ENCODE measurements at regions not wholly inside any gene's neighbourhood (a gene's known extent, or its start where the extent isn't known, plus 50 kb on each side); places are given as distances from the start of the nearest gene placed in this dataset.

- no peak overlapping the region for H3K4me3 ChIP-seq (ENCODE audit: low read length)
- H3K9me2 ChIP-seq (replicated peaks; ENCODE audit: insufficient read depth, low read length), result no peaks in the 10 kb centered on the region
- H3K4me2 ChIP-seq (ENCODE audit: low read depth, low read length, poor library complexity, severe bottlenecking), result no peak overlapping the region
- no peaks in the 10 kb centered on the region for H3K4me1 ChIP-seq (ENCODE audit: low read length)
- no peak for DNase-seq
- H3K36me3 ChIP-seq (ENCODE audit: insufficient read depth, low read length), result no peaks in the 10 kb centered on the region
- no peak overlapping the region for H2AFZ ChIP-seq (ENCODE audit: low read length)
- no peaks in the 10 kb centered on the region for H3K27me3 ChIP-seq (ENCODE audit: low read length)
- no peaks in the 10 kb centered on the region for H4K20me1 ChIP-seq (ENCODE audit: insufficient read depth, low read depth, low read length)
- H3K9me3 ChIP-seq (ENCODE audit: low read length), result no peaks in the 10 kb centered on the region
- H3K27ac ChIP-seq (ENCODE audit: low read length), result no peak overlapping the region
- no peak overlapping the region for H3K9ac ChIP-seq (ENCODE audit: low read length)
- H3K79me2 ChIP-seq (ENCODE audit: low read length), result no peaks in the 10 kb centered on the region
Observed at GRCh38 chr17:65441053-65441605, 120.3 kb downstream of the AXIN2 start.

GRCh38 chr17:65438708-65439294, 122.6 kb downstream of the AXIN2 start:
- H3K9me3 ChIP-seq (ENCODE audit: low read length), result no peaks in the 10 kb centered on the region
- H3K4me2 ChIP-seq (ENCODE audit: low read depth, low read length, poor library complexity, severe bottlenecking), result no peak overlapping the region
- no peaks in the 10 kb centered on the region for H4K20me1 ChIP-seq (ENCODE audit: insufficient read depth, low read depth, low read length)
- H3K36me3 ChIP-seq (ENCODE audit: insufficient read depth, low read length), result no peaks in the 10 kb centered on the region
- no peak for DNase-seq
- no peak overlapping the region for H3K4me3 ChIP-seq (ENCODE audit: low read length)
- H3K27me3 ChIP-seq (ENCODE audit: low read length), result no peaks in the 10 kb centered on the region
- H3K4me1 ChIP-seq (ENCODE audit: low read length), result no peaks in the 10 kb centered on the region
- no peaks in the 10 kb centered on the region for H3K79me2 ChIP-seq (ENCODE audit: low read length)
- H3K9me2 ChIP-seq (replicated peaks; ENCODE audit: insufficient read depth, low read length), result no peaks in the 10 kb centered on the region
- H3K9ac ChIP-seq (ENCODE audit: low read length), result no peak overlapping the region
- H3K27ac ChIP-seq (ENCODE audit: low read length), result no peak overlapping the region
- H2AFZ ChIP-seq (ENCODE audit: low read length), result no peak overlapping the region

GRCh38 chr17:65438173-65438572, 123.3 kb downstream of the AXIN2 start:
- no peaks in the 10 kb centered on the region for H3K79me2 ChIP-seq (ENCODE audit: low read length)
- H2AFZ ChIP-seq (ENCODE audit: low read length), result no peak overlapping the region
- H3K4me2 ChIP-seq (ENCODE audit: low read depth, low read length, poor library complexity, severe bottlenecking), result no peak overlapping the region
- no peak overlapping the region for H3K4me3 ChIP-seq (ENCODE audit: low read length)
- no peaks in the 10 kb centered on the region for H3K4me1 ChIP-seq (ENCODE audit: low read length)
- no peaks in the 10 kb centered on the region for H3K36me3 ChIP-seq (ENCODE audit: insufficient read depth, low read length)
- no peaks in the 10 kb centered on the region for H4K20me1 ChIP-seq (ENCODE audit: insufficient read depth, low read depth, low read length)
- H3K9ac ChIP-seq (ENCODE audit: low read length), result no peak overlapping the region
- no peaks in the 10 kb centered on the region for H3K27me3 ChIP-seq (ENCODE audit: low read length)
- no peak overlapping the region for H3K27ac ChIP-seq (ENCODE audit: low read length)
- no peak for DNase-seq
- 0 out of 2 replicates have a peak, but pooled peaks cover 2% of the 10 kb centered on the region for H3K9me3 ChIP-seq (ENCODE audit: low read length)
- H3K9me2 ChIP-seq (replicated peaks; ENCODE audit: insufficient read depth, low read length), result no peaks in the 10 kb centered on the region

- no peaks in the 10 kb centered on the region for H3K4me1 ChIP-seq (ENCODE audit: low read length)
- H3K9me3 ChIP-seq (ENCODE audit: low read length), result peaks cover 6% of the 10 kb centered on the region
- no peaks in the 10 kb centered on the region for H3K79me2 ChIP-seq (ENCODE audit: low read length)
- no peak for DNase-seq
- no peaks in the 10 kb centered on the region for H3K27me3 ChIP-seq (ENCODE audit: low read length)
- H4K20me1 ChIP-seq (ENCODE audit: insufficient read depth, low read depth, low read length), result no peaks in the 10 kb centered on the region
- no peak overlapping the region for H3K9ac ChIP-seq (ENCODE audit: low read length)
- H3K4me3 ChIP-seq (ENCODE audit: low read length), result no peak overlapping the region
- H2AFZ ChIP-seq (ENCODE audit: low read length), result no peak overlapping the region
- no peaks in the 10 kb centered on the region for H3K9me2 ChIP-seq (replicated peaks; ENCODE audit: insufficient read depth, low read length)
- H3K36me3 ChIP-seq (ENCODE audit: insufficient read depth, low read length), result no peaks in the 10 kb centered on the region
- H3K4me2 ChIP-seq (ENCODE audit: low read depth, low read length, poor library complexity, severe bottlenecking), result no peak overlapping the region
- H3K27ac ChIP-seq (ENCODE audit: low read length), result no peak overlapping the region
Observed at GRCh38 chr17:65436871-65437270, 124.6 kb downstream of the AXIN2 start.

GRCh38 chr17:65434878-65435277, 126.6 kb downstream of the AXIN2 start:
- Histone ChIP-seq H3K79me2 (ENCODE audit: low read length) (no peaks in the 10 kb centered on the region), H3K27ac (ENCODE audit: low read length) (no peak overlapping the region), H3K36me3 (ENCODE audit: insufficient read depth, low read length) (no peaks in the 10 kb centered on the region), H4K20me1 (ENCODE audit: insufficient read depth, low read depth, low read length) (no peaks in the 10 kb centered on the region), H3K9me3 (ENCODE audit: low read length) (peaks cover 10% of the 10 kb centered on the region), H2AFZ (ENCODE audit: low read length) (no peak overlapping the region), H3K9ac (ENCODE audit: low read length) (no peak overlapping the region), H3K9me2 (replicated peaks; ENCODE audit: insufficient read depth, low read length) (no peaks in the 10 kb centered on the region), H3K4me2 (ENCODE audit: low read depth, low read length, poor library complexity, severe bottlenecking) (no peak overlapping the region), H3K4me1 (ENCODE audit: low read length) (no peaks in the 10 kb centered on the region), H3K4me3 (ENCODE audit: low read length) (no peak overlapping the region), H3K27me3 (ENCODE audit: low read length) (no peaks in the 10 kb centered on the region)
- DNase-seq, result no peak

GRCh38 chr17:65434251-65434650, 127.2 kb downstream of the AXIN2 start:
- H3K4me1 ChIP-seq (ENCODE audit: low read length), result no peaks in the 10 kb centered on the region
- no peaks in the 10 kb centered on the region for H3K9me2 ChIP-seq (replicated peaks; ENCODE audit: insufficient read depth, low read length)
- no peak overlapping the region for H3K9ac ChIP-seq (ENCODE audit: low read length)
- H3K27ac ChIP-seq (ENCODE audit: low read length), result no peak overlapping the region
- H2AFZ ChIP-seq (ENCODE audit: low read length), result no peak overlapping the region
- H3K36me3 ChIP-seq (ENCODE audit: insufficient read depth, low read length), result no peaks in the 10 kb centered on the region
- peaks cover 10% of the 10 kb centered on the region for H3K9me3 ChIP-seq (ENCODE audit: low read length)
- H3K4me3 ChIP-seq (ENCODE audit: low read length), result no peak overlapping the region
- H4K20me1 ChIP-seq (ENCODE audit: insufficient read depth, low read depth, low read length), result no peaks in the 10 kb centered on the region
- H3K4me2 ChIP-seq (ENCODE audit: low read depth, low read length, poor library complexity, severe bottlenecking), result no peak overlapping the region
- no peaks in the 10 kb centered on the region for H3K79me2 ChIP-seq (ENCODE audit: low read length)
- no peaks in the 10 kb centered on the region for H3K27me3 ChIP-seq (ENCODE audit: low read length)
- DNase-seq, result no peak

GRCh38 chr17:65433592-65433991, 127.9 kb downstream of the AXIN2 start:
- H3K9me3 ChIP-seq (ENCODE audit: low read length), result peaks cover 10% of the 10 kb centered on the region
- H3K4me3 ChIP-seq (ENCODE audit: low read length), result no peak overlapping the region
- no peaks in the 10 kb centered on the region for H3K4me1 ChIP-seq (ENCODE audit: low read length)
- no peaks in the 10 kb centered on the region for H3K36me3 ChIP-seq (ENCODE audit: insufficient read depth, low read length)
- no peak overlapping the region for H3K27ac ChIP-seq (ENCODE audit: low read length)
- H3K9ac ChIP-seq (ENCODE audit: low read length), result no peak overlapping the region
- no peaks in the 10 kb centered on the region for H4K20me1 ChIP-seq (ENCODE audit: insufficient read depth, low read depth, low read length)
- H3K9me2 ChIP-seq (replicated peaks; ENCODE audit: insufficient read depth, low read length), result no peaks in the 10 kb centered on the region
- no peak overlapping the region for H2AFZ ChIP-seq (ENCODE audit: low read length)
- no peaks in the 10 kb centered on the region for H3K27me3 ChIP-seq (ENCODE audit: low read length)
- DNase-seq, result no peak
- no peak overlapping the region for H3K4me2 ChIP-seq (ENCODE audit: low read depth, low read length, poor library complexity, severe bottlenecking)
- H3K79me2 ChIP-seq (ENCODE audit: low read length), result no peaks in the 10 kb centered on the region

GRCh38 chr17:65433157-65433556, 128.3 kb downstream of the AXIN2 start:
- Histone ChIP-seq H3K27me3 (ENCODE audit: low read length) (no peaks in the 10 kb centered on the region), H4K20me1 (ENCODE audit: insufficient read depth, low read depth, low read length) (no peaks in the 10 kb centered on the region), H3K9me3 (ENCODE audit: low read length) (peaks cover 10% of the 10 kb centered on the region), H3K4me2 (ENCODE audit: low read depth, low read length, poor library complexity, severe bottlenecking) (no peak overlapping the region), H3K9ac (ENCODE audit: low read length) (no peak overlapping the region), H3K9me2 (replicated peaks; ENCODE audit: insufficient read depth, low read length) (no peaks in the 10 kb centered on the region), H2AFZ (ENCODE audit: low read length) (no peak overlapping the region), H3K36me3 (ENCODE audit: insufficient read depth, low read length) (no peaks in the 10 kb centered on the region), H3K79me2 (ENCODE audit: low read length) (no peaks in the 10 kb centered on the region), H3K4me1 (ENCODE audit: low read length) (no peaks in the 10 kb centered on the region), H3K4me3 (ENCODE audit: low read length) (no peak overlapping the region), H3K27ac (ENCODE audit: low read length) (no peak overlapping the region)
- DNase-seq, result no peak
